Fibroblast of skin of right quadriceps (primary cell): ENCODE measurements at regions not wholly inside any gene's neighbourhood (a gene's known extent, or its start where the extent isn't known, plus 50 kb on each side); places are given as distances from the start of the nearest gene placed in this dataset.
A peak's percentile ranks its signal among the peaks of the same experiment; 100 is the strongest.
"Not testable (repeated sequence)": the region's sequence is repeated elsewhere in the genome, so short reads cannot be mapped to it uniquely, and the experiment has no call there.

Experiments
- DNase-seq: peaks from one replicate; pipeline ENCODE4 v3.0.0-alpha.2; 2013

DNA sequence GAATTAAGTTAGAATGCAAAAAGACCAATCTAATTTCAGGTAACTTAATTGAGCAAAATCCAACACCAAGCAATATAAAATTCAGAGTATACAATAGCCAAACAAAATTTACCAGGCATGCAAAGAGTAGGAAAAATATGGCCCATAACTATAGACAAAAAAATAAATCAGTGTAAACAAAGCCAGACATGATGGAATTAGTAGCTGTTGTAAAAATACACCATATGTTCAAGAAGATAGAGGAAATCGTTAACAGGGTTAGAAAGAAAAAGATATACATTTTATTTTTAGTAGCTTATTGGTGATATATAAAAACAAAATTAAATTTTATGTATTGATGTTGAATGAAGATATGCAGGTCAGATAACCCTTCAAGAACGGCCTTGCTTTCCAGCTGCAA, 621.1 kb upstream of the MIR17HG start:
- no peak for DNase-seq

GRCh38 chr13:90732049-90732448, 615.4 kb upstream of the MIR17HG start:
- DNase-seq, result no peak

GRCh38 chr13:90734497-90734896, 613.0 kb upstream of the MIR17HG start:
- not testable (repeated sequence) for DNase-seq

- peak; percentile 34 for DNase-seq
These were observed 608.6 kb upstream of the MIR17HG start for GRCh38 chr13:90738881-90739280.

DNA sequence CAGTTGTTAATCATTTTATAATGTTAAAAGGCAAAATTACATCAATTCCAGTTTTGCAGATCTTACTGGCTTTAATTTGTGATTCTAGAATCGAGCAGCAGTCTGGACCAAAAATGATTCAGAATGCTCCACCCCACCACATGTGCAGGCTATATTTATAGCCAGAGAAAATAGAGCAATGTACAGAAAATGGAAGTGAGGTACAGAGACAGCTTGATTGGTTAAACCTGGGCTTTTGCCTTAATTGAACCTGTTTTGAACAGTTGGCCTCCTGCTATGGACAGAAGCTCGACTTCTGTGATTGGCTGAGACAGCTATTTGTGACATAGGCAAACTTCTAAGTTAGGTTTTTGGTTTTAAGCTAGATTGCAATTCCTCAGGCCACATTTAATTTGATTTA, 607.4 kb upstream of the MIR17HG start:
- DNase-seq, result no peak

DNA sequence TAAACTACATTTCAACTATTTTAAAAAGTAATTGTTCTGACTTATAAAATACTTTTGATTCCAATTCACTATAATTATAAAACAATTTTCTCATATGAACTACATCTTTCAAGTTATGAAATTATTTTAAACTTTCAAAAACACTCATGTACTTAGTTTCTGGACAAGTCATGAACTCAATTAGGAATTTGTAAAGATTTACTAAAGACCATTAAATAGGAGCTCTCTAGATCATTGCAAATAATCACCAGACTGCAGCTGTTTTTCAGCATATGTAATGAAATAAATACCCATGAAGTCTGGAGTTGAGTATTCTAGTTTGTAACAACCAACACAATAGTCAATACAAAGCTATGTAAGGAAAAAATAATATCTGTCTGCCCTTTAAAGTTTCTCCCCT, 605.1 kb upstream of the MIR17HG start:
- no peak for DNase-seq

DNA sequence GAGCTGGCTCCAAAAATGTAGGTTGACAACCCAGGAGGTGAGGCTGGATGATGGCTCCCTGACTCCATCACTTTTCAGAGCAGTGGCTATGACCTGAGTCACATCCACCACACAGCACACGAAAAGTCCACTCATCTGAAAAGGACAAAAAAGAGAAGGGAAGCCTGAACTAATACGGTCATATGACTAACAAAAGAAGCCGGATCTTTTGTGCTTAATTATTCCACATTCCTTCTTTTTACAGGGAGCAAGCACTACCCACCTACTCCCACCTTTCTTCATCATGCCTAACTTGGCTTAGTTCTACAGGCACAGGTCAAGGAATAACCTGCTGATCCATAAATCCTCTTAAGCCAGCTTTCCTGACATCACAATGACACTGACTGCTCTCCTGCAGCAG, 601.3 kb upstream of the MIR17HG start:
- DNase-seq, result no peak

DNA sequence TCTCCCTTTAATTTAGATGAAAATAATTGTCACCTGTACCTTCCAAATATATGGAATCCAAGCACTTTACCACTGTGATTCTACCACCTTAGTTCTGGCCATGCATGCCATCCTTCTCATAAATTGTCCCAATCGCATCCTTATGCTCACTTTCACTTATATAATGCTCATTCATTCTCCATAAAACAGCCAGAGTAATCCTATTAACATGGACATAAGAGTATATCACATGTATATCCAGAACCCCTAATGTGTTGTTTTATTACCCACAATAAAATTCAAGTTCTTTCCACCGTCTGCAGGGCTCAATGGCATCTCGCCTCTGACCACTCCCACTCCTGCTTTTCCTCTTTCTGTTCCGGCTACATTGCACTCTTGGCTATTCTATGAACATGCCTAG, 597.5 kb upstream of the MIR17HG start:
- no peak for DNase-seq

- DNase-seq, result no peak
These were observed 596.5 kb upstream of the MIR17HG start for GRCh38 chr13:90751026-90751425.

DNA sequence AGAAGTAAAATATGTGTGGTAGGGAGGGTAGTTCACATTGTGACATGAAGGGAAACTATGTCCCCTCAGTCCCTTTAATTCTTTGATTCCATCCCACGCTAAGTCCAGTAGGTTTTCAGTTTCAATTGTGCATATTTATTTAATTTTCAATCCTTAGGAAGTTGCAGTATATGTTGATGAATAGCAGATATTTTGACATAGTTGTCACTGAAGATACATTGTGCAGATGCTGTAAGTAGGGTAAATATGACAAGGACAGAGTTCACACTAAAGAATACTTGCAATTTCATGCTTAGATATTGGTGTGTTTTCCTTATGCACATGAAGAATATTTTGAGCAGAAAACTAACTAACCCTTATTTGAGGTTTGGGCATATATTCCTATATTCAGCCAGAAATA, 595.4 kb upstream of the MIR17HG start:
- no peak for DNase-seq

GRCh38 chr13:90757127-90757680, 590.3 kb upstream of the MIR17HG start:
- no peak for DNase-seq

DNA sequence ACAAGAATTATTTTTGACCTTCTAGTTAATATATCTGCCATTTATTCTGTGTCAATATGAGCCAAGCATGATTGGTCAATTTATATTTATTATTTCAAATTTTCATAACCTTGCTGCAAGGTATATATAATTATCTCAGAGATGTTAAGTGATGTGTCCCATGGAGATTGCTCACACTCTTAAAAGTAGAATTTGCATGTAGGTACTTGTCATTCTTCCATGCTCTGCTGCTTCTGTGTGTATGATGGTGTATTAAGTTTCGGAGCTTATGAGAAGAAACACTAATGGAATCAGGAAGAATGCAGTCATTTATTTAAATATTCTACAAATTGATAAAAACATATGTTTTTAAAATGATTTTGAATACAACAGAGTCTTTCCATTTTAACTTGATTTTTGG, 586.8 kb upstream of the MIR17HG start:
- no peak for DNase-seq

DNA sequence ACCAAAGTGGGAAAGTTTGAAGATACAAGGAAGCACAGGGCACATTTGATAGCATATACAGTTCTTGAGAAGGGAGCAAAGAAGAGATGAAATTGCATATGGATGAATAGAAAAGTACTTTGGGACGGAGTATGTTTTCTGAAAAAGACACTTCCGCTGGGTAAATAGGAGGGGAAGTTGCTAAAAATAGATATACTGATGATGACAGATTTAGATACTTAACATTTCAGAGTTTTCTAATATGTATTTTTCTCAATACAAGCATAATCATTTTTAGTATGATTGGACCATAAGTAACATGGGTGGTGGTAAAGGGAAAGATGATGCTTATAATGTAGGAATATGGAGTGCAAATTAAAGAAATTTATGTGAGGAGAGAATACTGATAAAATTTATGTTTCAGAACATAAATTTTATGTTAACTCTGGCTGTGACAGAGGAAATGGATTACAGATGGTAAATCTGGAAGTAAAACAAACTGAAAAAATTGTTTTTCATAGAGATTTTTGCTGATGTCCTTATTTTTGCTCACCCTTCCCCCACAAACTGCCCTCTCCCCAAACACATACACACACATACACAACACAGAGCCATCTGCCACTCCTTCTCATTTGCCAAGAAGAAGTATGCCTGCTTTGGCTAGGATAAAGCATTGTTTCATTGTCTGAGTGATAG, 583.9 kb upstream of the MIR17HG start:
- no peak for DNase-seq

DNA sequence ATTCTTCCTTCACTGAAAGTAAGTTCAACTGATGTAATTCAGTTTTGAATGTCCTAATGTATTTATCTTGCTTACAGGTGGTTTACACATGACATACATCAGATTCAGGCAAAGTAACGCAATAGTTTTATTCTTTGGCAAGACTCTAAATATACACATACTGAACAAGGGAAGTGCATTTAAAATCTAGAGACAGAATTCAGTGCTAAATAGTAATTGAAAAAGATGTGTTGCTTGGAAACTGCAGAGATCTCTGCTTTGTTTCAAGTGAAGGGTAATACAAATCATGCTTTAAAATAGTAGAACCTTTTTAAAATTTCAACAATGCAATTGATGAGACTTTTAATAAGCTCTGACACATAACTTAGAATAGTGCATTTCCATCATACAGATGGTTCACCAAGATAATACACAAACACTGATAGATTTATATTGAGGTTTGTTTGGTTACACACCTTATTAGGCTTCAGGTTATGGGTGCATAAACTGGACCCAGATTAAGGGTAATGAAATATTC, 581.0 kb upstream of the MIR17HG start:
- DNase-seq, result no peak

DNA sequence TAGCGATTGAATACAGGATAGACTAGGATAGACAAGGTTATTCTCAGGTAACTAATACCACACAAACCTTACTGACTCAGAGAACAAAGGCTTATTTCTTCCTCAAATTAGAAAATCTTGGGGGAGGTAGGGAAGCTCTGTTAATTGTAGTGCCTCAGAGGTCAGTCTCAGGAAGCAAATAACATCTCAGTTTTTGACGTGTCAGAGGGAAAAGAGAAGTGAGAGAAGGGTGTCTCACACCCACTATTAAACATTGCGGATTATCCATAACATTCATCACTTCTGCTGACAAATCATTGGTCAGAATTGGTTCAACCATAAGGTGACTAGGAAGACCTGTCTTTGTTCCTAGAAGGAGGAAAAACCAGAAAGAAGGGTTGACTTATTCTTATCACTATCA, 579.4 kb upstream of the MIR17HG start:
- no peak for DNase-seq

DNA sequence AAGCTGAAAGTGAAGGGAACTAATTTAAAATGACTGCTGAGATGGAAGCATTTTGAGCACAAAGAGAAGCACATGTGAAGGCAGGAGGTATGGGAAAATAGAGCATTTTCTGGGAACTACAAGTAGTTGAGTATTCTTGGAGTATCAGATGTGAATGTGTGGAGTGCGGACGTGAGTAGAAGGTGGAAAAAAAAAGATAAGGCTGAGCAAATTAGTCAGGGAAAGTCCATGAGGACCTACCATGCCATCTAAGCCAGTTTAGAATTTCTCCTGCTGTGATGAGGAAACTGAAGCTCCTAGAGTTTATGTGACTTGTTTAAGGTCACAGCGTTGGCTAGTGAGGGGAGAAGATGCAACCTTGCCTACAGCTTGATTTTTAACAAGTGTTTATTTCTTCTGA, 578.1 kb upstream of the MIR17HG start:
- no peak for DNase-seq

DNA sequence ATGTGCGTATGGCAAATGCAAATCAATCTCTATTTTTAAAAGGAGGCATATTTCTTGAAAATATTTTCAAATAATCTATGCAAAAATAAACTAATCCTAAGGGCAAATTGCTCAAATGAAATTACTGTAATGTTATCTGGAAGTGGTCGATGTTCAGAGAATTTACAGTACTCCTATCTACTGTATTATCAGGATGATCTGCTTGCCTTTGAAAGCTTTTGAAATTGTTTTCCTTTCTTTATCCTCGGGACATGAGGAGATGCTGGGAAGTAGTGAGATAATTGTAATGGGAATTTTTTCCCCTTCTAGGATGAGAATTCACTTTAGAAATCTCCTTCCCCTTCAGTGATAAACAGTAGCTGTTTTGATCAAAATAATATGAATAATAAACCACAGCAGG, 577.2 kb upstream of the MIR17HG start:
- no peak for DNase-seq

DNA sequence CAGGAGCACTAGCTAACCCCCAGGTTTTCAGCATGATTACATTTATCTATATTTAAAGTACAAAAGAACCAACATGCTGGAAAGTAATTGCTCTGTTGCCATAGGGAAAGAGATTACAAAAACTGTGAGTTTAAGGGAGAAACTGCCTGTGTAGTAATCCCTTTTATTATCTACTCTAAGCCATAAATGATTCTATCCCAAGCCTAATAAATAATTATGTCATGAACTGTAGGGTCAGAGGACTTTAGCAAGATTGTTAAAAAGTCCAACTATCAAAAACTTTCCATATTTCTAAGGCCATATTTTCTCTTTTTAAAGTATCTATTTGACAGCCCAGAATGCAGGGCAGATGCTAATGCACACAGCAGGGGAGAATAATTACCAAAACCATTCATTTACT, 573.8 kb upstream of the MIR17HG start:
- no peak for DNase-seq

GRCh38 chr13:90776051-90776748, 571.3 kb upstream of the MIR17HG start:
- DNase-seq, result no peak

DNA sequence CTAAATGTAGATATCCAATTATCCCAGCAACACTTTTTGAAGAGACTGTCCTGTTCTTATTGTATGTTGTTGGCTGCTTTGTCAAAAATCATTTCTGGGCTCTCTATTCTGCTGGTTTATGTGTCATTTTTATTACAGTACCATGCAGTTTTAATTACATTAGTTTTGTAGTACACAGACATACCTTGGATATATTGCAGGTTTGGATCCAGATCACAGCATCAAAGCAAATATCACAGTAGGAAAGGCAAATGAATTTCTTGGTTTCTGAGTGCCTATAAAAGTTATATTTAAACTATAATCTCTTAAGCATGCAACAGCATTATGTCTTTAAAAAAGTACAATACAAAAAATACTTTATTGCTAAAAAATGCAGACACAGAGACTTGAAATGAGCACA, 564.2 kb upstream of the MIR17HG start:
- no peak for DNase-seq

DNA sequence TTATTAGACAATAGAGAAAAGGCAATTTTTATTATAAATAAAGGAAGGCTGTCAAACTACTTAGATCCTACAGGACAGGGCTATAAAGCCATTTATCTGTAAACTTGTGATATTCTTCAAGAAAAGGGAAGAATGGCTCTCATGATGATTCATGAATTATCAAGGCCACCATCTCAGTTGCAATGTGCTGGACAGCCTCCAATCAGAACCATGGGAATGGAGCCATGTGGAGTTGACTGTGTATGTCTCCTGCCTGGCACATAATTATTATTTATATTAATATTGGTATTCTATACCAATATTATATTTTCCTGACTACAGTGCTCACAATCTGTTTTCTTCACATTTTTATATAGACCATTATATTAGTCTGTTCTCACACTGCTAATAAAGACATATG, 560.5 kb upstream of the MIR17HG start:
- no peak for DNase-seq

DNA sequence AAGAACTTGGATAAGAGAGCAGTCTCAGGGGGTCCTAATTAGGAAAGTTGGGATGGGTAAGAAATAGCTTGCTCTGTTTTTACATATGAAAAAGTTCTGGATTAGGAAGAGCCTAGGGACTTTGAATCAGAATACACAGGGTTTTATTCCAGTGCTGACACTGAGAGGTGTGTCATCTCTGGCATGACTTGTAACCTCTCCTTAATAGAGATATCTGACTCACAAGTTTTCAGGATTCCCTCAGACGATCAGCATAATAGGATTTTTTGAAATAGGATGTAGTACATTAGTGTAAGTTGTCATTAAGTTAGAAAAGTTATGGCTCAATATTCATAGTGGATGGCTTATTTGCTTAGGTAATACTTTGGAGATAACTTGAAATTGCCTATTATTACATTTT, 555.2 kb upstream of the MIR17HG start:
- DNase-seq, result no peak

- DNase-seq, result no peak
These were observed 554.1 kb upstream of the MIR17HG start for GRCh38 chr13:90793261-90793820.

DNA sequence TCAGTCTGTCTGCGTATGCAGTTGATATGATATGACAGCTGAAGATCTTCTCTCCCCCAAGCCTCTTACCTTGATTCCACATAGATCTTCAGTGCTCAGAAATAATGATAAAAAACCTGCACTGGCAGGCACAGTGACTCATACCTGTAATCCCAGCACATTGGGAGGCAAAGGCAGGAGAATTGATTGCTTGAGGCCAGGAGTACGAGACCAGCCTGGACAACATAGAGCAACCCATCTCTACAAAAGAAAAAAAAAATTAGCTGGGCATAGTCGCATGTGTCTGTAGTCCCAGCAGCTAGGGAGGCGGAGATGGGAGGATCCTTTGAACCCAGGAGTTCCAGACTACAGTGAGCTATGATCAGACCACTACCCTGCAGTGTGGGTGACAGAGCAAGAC, 551.0 kb upstream of the MIR17HG start:
- DNase-seq, result no peak
